ENCODE measurements at regions not wholly inside any gene's neighbourhood (a gene's known extent, or its start where the extent isn't known, plus 50 kb on each side); places are given as distances from the start of the nearest gene placed in this dataset.
"Not testable (repeated sequence)": the region's sequence is repeated elsewhere in the genome, so short reads cannot be mapped to it uniquely, and the experiment has no call there.

GRCh38 chr7:115292381-115292780, 370.5 kb downstream of the MDFIC start:
- DNase-seq: no peak
- Histone ChIP-seq H3K27ac (no peak overlapping the region), H3K36me3 (replicated peaks in 1 of 2) (no peaks in the 10 kb centered on the region), H3K27me3 (no peaks in the 10 kb centered on the region), H3K4me3 (no peak overlapping the region), H3K9me3 (replicated peaks in 1 of 3) (no peaks in the 10 kb centered on the region), H3K4me1 (replicated peaks in 1 of 2) (no peaks in the 10 kb centered on the region)
- TF ChIP-seq, protein P1, sequence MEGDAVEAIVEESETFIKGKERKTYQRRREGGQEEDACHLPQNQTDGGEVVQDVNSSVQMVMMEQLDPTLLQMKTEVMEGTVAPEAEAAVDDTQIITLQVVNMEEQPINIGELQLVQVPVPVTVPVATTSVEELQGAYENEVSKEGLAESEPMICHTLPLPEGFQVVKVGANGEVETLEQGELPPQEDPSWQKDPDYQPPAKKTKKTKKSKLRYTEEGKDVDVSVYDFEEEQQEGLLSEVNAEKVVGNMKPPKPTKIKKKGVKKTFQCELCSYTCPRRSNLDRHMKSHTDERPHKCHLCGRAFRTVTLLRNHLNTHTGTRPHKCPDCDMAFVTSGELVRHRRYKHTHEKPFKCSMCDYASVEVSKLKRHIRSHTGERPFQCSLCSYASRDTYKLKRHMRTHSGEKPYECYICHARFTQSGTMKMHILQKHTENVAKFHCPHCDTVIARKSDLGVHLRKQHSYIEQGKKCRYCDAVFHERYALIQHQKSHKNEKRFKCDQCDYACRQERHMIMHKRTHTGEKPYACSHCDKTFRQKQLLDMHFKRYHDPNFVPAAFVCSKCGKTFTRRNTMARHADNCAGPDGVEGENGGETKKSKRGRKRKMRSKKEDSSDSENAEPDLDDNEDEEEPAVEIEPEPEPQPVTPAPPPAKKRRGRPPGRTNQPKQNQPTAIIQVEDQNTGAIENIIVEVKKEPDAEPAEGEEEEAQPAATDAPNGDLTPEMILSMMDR (IDR thresholded peaks at IDR 0.05): no peak
- no peak for TF ChIP-seq POLR2A (IDR thresholded peaks at IDR 0.05)
- intact Hi-C loops (cut with DNase I): no loop called here
- 75 to 87% (median 82%) methylated on average over 3 of the region's 3 CpGs for WGBS, 4 donors

DNA sequence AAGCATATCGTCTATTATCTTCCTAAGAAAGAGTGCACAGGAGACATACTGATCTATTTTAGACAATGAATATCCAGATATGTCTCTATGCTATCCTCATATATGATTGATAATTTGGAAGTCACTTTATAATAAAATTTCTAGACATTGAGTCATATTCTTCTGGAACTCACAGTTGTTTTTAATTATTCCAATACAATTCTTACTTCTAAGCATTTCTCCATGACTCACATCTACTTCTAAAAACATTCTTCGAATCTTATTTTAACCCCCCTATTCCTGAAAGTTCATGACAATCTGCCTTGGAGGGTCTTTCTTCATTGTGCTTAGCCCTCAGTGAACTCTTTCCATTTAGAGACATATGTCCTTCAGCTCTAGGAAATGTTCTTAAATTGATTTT, 368.1 kb downstream of the MDFIC start:
- Histone ChIP-seq H3K27ac (no peak overlapping the region), H3K4me3 (no peak overlapping the region), H3K36me3 (replicated peaks in 1 of 2) (no peaks in the 10 kb centered on the region), H3K4me1 (replicated peaks in 1 of 2) (no peaks in the 10 kb centered on the region), H3K9me3 (replicated peaks in 1 of 3) (no peaks in the 10 kb centered on the region), H3K27me3 (no peaks in the 10 kb centered on the region)
- 70 to 88% (median 79%) methylated on average over 2 of the region's 2 CpGs for WGBS, 4 donors
- TF ChIP-seq, protein P1 (IDR thresholded peaks at IDR 0.05): no peak
- TF ChIP-seq POLR2A (IDR thresholded peaks at IDR 0.05): no peak
- intact Hi-C loops (cut with DNase I): no loop called here
- no peak for DNase-seq

GRCh38 chr7:115276791-115277190, 354.9 kb downstream of the MDFIC start:
- intact Hi-C loops (cut with DNase I): no loop called here
- no peak overlapping the region for H3K27ac ChIP-seq
- no peaks in the 10 kb centered on the region for H3K9me3 ChIP-seq (replicated peaks in 1 of 3)
- WGBS, 4 donors: 87 to 96% (median 92%) methylated on average over 1 of the region's 1 CpG
- H3K4me1 ChIP-seq (replicated peaks in 1 of 2): no peaks in the 10 kb centered on the region
- TF ChIP-seq POLR2A (IDR thresholded peaks at IDR 0.05): no peak
- TF ChIP-seq, protein P1 (IDR thresholded peaks at IDR 0.05): no peak
- DNase-seq: no peak
- no peaks in the 10 kb centered on the region for H3K36me3 ChIP-seq (replicated peaks in 1 of 2)
- no peak overlapping the region for H3K4me3 ChIP-seq
- no peaks in the 10 kb centered on the region for H3K27me3 ChIP-seq

DNA sequence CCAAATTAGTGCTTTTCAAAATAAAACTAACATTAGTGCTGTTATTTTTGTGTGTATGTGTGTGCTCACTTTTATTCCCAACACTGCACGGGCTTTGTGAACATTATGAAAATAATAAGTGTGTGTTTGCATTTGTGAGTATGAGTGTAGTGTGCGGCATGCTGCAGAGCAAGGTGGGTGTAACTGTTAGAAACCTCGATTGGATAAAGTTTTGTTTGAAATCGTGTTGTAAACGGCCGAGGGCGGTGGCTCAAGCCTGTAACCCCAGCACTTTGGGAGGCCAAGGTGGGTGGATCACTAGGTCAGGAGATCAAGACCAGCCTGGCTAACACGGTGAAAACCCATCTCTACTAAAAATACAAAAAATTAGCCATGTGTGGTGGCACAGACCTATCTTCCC, 352.0 kb downstream of the MDFIC start:
- 78 to 93% (median 81%) methylated on average over 8 of the region's 8 CpGs for WGBS, 4 donors

DNA sequence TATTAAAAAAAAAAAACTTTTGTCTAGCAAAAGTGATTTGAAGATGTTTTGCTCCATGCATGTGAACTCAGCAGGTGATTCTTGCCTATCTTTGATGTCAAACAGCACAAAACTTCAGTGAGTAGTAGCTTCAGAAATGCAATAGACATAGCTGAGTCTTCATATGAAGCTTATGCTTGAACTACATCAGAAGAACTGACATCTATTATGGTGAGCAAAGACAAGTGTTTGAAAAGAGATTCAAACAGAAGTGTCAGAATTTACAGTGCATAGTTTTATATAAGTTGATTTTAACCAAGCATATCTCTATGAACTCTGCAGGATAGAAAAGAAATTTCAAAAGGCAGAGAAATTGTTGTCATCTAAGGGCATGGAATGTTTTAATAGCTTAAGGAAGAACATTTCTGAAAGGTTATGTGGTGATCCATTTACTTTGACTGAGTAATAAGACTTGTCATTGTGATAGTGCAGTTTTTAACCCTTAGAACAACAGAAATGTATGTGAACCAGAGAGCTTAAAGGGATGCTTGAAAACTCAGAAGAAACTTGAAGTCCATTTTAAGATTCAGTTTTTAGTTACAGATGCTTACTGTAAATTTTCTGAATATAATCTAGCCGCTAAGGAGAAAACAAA, 351.4 kb downstream of the MDFIC start:
- intact Hi-C loops (cut with DNase I): no loop called here
- no peak for DNase-seq
- 70 to 79% (median 71%) methylated on average over 1 of the region's 1 CpG for WGBS, 4 donors
- H3K36me3 ChIP-seq (replicated peaks in 1 of 2): no peaks in the 10 kb centered on the region
- no peak overlapping the region for H3K27ac ChIP-seq
- no peak overlapping the region for H3K4me3 ChIP-seq
- H3K27me3 ChIP-seq: no peaks in the 10 kb centered on the region
- no peak for TF ChIP-seq POLR2A (IDR thresholded peaks at IDR 0.05)
- TF ChIP-seq, protein P1 (IDR thresholded peaks at IDR 0.05): no peak
- H3K9me3 ChIP-seq (replicated peaks in 1 of 3): no peaks in the 10 kb centered on the region
- no peaks in the 10 kb centered on the region for H3K4me1 ChIP-seq (replicated peaks in 1 of 2)

More for the DNA sequence above, 352.0 kb downstream of the MDFIC start:
- H3K4me3 ChIP-seq; H3K36me3 ChIP-seq (replicated peaks in 1 of 2); H3K27me3 ChIP-seq; H3K27ac ChIP-seq; H3K4me1 ChIP-seq (replicated peaks in 1 of 2); H3K9me3 ChIP-seq (replicated peaks in 1 of 3); intact Hi-C loops (cut with DNase I); DNase-seq: not testable (repeated sequence)
